Tibial nerve (tissue), 4 donors: ENCODE measurements at regions not wholly inside any gene's neighbourhood (a gene's known extent, or its start where the extent isn't known, plus 50 kb on each side); places are given as distances from the start of the nearest gene placed in this dataset.

Experiments used
- CTCF ChIP-seq, 5 experiments: fragments of 200-600 bp in 3 of 5; fragments of 450-650 bp in 2 of 5; sonication (generic) in 3 of 5; IDR thresholded peaks; one replicate each; pipeline ENCODE4 v1.5.1; 2016 to 2019; ENCODE audit warnings: antibody characterized with exemption in 5 of 5, mild to moderate bottlenecking in 3 of 5, moderate library complexity in 2 of 5
- EP300 ChIP-seq, 2 donors: sonication (generic); formaldehyde crosslinking; IDR thresholded peaks; one replicate each; pipeline ENCODE4 v1.6.1; 2017; ENCODE audit warnings: antibody characterized with exemption in 2 of 2, mild to moderate bottlenecking in 1 of 2
- POLR2A ChIP-seq, 2 donors: fragments of 450-650 bp; IDR thresholded peaks; one replicate each; pipeline ENCODE4 v1.6.1; 2017; ENCODE audit warnings: antibody characterized with exemption in 2 of 2, mild to moderate bottlenecking in 2 of 2, moderate library complexity in 2 of 2

DNA sequence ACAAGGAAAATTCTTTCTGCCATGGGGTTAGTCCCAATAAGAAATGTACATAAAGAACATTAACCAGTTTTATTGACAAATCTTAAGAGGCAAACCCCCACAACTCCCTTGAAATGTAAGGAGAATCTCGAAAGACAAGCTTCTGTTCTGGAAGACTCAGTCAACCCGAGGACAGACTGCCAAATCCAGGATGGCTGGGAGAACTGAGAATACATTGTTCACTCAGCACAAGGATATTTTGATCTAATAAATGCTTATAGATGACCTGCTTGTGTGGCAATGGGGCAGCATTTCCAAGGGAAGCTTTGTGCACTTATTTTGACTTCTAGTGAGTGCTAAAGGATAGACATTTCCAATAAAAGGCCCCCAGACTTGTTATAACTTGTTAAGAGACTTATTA lies 280.4 kb downstream of the DHX15 start:
- no peak for TF ChIP-seq POLR2A (IDR thresholded peaks at IDR 0.05)
- TF ChIP-seq CTCF (IDR thresholded peaks at IDR 0.05) = no peak
- no peak for TF ChIP-seq EP300 (IDR thresholded peaks at IDR 0.05)
